ENCODE measurements at regions not wholly inside any gene's neighbourhood (a gene's known extent, or its start where the extent isn't known, plus 50 kb on each side); places are given as distances from the start of the nearest gene placed in this dataset.

DNA sequence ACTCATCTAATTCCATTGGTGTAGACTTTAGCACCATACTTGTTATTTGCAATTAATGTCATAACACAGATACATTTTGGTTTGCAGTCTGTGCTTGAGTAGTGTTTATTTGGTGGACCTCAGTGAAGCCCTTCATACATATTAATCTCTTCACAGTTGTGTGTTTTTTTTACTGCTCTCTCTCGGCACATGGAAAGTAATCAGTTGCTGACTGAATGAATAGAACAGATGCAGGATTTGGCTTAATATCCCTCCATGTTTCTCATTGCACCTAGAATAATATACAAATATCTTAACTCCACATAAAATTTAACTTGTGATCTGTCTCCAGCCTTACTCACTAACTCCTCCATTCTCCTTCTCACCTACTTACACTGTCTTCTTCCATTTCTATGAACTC lies 319.1 kb downstream of the DMRT2 start:
- Histone ChIP-seq H2AFZ (ENCODE audit: low read depth) (no peak overlapping the region), H3K27ac (ENCODE audit: low read depth in 2 of 2, low read length in 1 of 2) (no peak overlapping the region), H3K4me2 (no peak overlapping the region), H3K9me2 (no peaks in the 10 kb centered on the region), H3K36me3 (replicated peaks in 1 of 2; ENCODE audit: control insufficient read depth in 1 of 2, insufficient read depth in 2 of 2, low read length in 1 of 2) (no peaks in the 10 kb centered on the region), H3F3A (replicated peaks; ENCODE audit: insufficient read depth) (no peaks in the 10 kb centered on the region), H3K4me3 (ENCODE audit: low read depth in 2 of 2, low read length in 1 of 2) (no peak overlapping the region), H3K79me2 (ENCODE audit: insufficient read depth) (no peaks in the 10 kb centered on the region), H3K4me1 (ENCODE audit: control insufficient read depth in 1 of 2, insufficient read depth in 2 of 2, low read depth in 1 of 2, low read length in 1 of 2) (no peaks in the 10 kb centered on the region), H3K9ac (no peak overlapping the region), H4K20me1 (ENCODE audit: insufficient read depth) (no peaks in the 10 kb centered on the region), H3K27me3 (ENCODE audit: insufficient read depth) (no peaks in the 10 kb centered on the region), H3K9me3 (no peaks in the 10 kb centered on the region; the same call in 1 of the 2 replicates)
- TF ChIP-seq, protein P1, sequence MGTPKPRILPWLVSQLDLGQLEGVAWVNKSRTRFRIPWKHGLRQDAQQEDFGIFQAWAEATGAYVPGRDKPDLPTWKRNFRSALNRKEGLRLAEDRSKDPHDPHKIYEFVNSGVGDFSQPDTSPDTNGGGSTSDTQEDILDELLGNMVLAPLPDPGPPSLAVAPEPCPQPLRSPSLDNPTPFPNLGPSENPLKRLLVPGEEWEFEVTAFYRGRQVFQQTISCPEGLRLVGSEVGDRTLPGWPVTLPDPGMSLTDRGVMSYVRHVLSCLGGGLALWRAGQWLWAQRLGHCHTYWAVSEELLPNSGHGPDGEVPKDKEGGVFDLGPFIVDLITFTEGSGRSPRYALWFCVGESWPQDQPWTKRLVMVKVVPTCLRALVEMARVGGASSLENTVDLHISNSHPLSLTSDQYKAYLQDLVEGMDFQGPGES (IDR thresholded peaks at IDR 0.05; ENCODE audit: low read depth, low read length), result no peak
- TF ChIP-seq YY1 (IDR thresholded peaks at IDR 0.05; ENCODE audit: low read depth) (no peak), JUND (IDR thresholded peaks at IDR 0.05) (no peak), SIN3A (IDR thresholded peaks at IDR 0.05; ENCODE audit: borderline replicate concordance, low read depth, low read length) (no peak), GABPA (IDR thresholded peaks at IDR 0.05; ENCODE audit: low read depth) (no peak), EP300 (IDR thresholded peaks at IDR 0.05; ENCODE audit: borderline replicate concordance in 1 of 2, low read depth in 1 of 2, low read length in 1 of 2) (no peak), CHD2 (IDR thresholded peaks at IDR 0.05; ENCODE audit: low read length, partially characterized antibody) (no peak), RCOR1 (IDR thresholded peaks at IDR 0.05; ENCODE audit: low read length) (no peak), NFIC (IDR thresholded peaks at IDR 0.05; ENCODE audit: borderline replicate concordance) (no peak), RFX5 (IDR thresholded peaks at IDR 0.05; ENCODE audit: low read length) (no peak), TEAD4 (IDR thresholded peaks at IDR 0.05; ENCODE audit: borderline replicate concordance, insufficient read depth) (no peak), FOXJ3 (CRISPR knock-in tag; IDR thresholded peaks at IDR 0.05) (no peak)
- TF ChIP-seq, protein P2, sequence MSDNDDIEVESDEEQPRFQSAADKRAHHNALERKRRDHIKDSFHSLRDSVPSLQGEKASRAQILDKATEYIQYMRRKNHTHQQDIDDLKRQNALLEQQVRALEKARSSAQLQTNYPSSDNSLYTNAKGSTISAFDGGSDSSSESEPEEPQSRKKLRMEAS (IDR thresholded peaks at IDR 0.05; ENCODE audit: low read depth), result no peak
- TF ChIP-seq, protein P3, sequence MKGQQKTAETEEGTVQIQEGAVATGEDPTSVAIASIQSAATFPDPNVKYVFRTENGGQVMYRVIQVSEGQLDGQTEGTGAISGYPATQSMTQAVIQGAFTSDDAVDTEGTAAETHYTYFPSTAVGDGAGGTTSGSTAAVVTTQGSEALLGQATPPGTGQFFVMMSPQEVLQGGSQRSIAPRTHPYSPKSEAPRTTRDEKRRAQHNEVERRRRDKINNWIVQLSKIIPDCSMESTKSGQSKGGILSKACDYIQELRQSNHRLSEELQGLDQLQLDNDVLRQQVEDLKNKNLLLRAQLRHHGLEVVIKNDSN (IDR thresholded peaks at IDR 0.05; ENCODE audit: borderline replicate concordance, low read depth), result no peak
- TF ChIP-seq, protein P4, sequence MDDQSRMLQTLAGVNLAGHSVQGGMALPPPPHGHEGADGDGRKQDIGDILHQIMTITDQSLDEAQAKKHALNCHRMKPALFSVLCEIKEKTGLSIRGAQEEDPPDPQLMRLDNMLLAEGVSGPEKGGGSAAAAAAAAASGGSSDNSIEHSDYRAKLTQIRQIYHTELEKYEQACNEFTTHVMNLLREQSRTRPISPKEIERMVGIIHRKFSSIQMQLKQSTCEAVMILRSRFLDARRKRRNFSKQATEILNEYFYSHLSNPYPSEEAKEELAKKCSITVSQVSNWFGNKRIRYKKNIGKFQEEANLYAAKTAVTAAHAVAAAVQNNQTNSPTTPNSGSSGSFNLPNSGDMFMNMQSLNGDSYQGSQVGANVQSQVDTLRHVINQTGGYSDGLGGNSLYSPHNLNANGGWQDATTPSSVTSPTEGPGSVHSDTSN (IDR thresholded peaks at IDR 0.05), result no peak
- WGBS (ENCODE audit: low lambda C conversion rate), result 6% methylated on average over 1 of the region's 1 CpG
- CTCF ChIA-PET, result no interaction called here
- POLR2A ChIA-PET, result no interaction called here
- DNase-seq, result no peak

DNA sequence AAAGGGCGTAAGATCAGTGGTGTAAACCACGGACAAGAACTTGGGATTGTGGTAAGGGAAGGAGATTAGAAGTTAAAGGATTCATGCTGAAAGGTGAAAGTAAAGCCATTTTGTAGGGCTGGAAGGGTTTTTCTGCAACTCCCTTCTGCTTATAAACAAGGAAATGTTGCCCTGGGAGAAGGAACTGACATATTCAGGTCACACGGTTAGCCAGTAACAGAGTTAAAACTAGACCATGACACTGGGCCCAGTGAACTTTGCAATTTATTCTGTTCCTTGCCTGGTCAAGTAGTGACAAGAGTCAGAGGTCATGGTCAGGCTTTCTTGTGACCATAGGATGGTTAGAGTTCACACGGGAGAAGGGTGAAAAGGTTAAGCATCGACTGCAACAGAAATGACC lies 323.3 kb downstream of the DMRT2 start:
- no peak overlapping the region for H3K4me3 ChIP-seq (ENCODE audit: low read depth in 2 of 2, low read length in 1 of 2)
- no peaks in the 10 kb centered on the region for H3F3A ChIP-seq (replicated peaks; ENCODE audit: insufficient read depth)
- ChIA-PET CTCF (no interaction called here), POLR2A (no interaction called here)
- no peak for TF ChIP-seq TAF1 (IDR thresholded peaks at IDR 0.05; ENCODE audit: borderline replicate concordance, low read depth, low read length)
- no peak for TF ChIP-seq CHD2 (IDR thresholded peaks at IDR 0.05; ENCODE audit: low read length, partially characterized antibody)
- TF ChIP-seq, protein P3 (IDR thresholded peaks at IDR 0.05; ENCODE audit: borderline replicate concordance, low read depth), result no peak
- DNase-seq, result no peak
- H2AFZ ChIP-seq (ENCODE audit: low read depth), result no peak overlapping the region
- H4K20me1 ChIP-seq (ENCODE audit: insufficient read depth), result no peaks in the 10 kb centered on the region
- no peaks in the 10 kb centered on the region for H3K36me3 ChIP-seq (replicated peaks in 1 of 2; ENCODE audit: control insufficient read depth in 1 of 2, insufficient read depth in 2 of 2, low read length in 1 of 2)
- no peaks in the 10 kb centered on the region for H3K79me2 ChIP-seq (ENCODE audit: insufficient read depth)
- H3K27ac ChIP-seq (ENCODE audit: low read depth in 2 of 2, low read length in 1 of 2), result no peak overlapping the region
- no peak overlapping the region for H3K4me2 ChIP-seq
- H3K9me3 ChIP-seq, result no peaks in the 10 kb centered on the region; the same call in 1 of the 2 replicates
- WGBS (ENCODE audit: low lambda C conversion rate), result 1% methylated on average over 5 of the region's 5 CpGs
- H3K27me3 ChIP-seq (ENCODE audit: insufficient read depth), result no peaks in the 10 kb centered on the region
- H3K9ac ChIP-seq, result no peak overlapping the region
- H3K4me1 ChIP-seq (ENCODE audit: control insufficient read depth in 1 of 2, insufficient read depth in 2 of 2, low read depth in 1 of 2, low read length in 1 of 2), result no peaks in the 10 kb centered on the region
- H3K9me2 ChIP-seq, result no peaks in the 10 kb centered on the region
